ENCODE measurements at regions not wholly inside any gene's neighbourhood (a gene's known extent, or its start where the extent isn't known, plus 50 kb on each side); places are given as distances from the start of the nearest gene placed in this dataset.

- H3K27me3 ChIP-seq: no peaks in the 10 kb centered on the region
- H3K9me3 ChIP-seq: no peaks in the 10 kb centered on the region
- no peaks in the 10 kb centered on the region for H3K4me1 ChIP-seq
- no peak overlapping the region for H3K4me3 ChIP-seq
- TF ChIP-seq EP300 (IDR thresholded peaks at IDR 0.05): no peak
- no peak for TF ChIP-seq POLR2AphosphoS5 (IDR thresholded peaks at IDR 0.05)
- no peak for TF ChIP-seq CTCF (IDR thresholded peaks at IDR 0.05)
- no peak overlapping the region for H3K27ac ChIP-seq (replicated peaks in 1 of 4)
- DNase-seq (ENCODE audit: extremely low spot score): no peak
- WGBS: 82% methylated on average over 3 of the region's 3 CpGs
- H3K36me3 ChIP-seq: no peaks in the 10 kb centered on the region
- intact Hi-C loops (cut with DNase I): no loop called here
These were observed 89.6 kb upstream of the CCDC68 start for GRCh38 chr18:55048892-55049291.

- H3K27ac ChIP-seq (replicated peaks in 1 of 4): no peak overlapping the region
- no peaks in the 10 kb centered on the region for H3K9me3 ChIP-seq
- no peaks in the 10 kb centered on the region for H3K36me3 ChIP-seq
- no peak for DNase-seq (ENCODE audit: extremely low spot score)
- intact Hi-C loops (cut with DNase I): no loop called here
- TF ChIP-seq POLR2AphosphoS5 (IDR thresholded peaks at IDR 0.05) (no peak), CTCF (IDR thresholded peaks at IDR 0.05) (no peak), POLR2A (IDR thresholded peaks at IDR 0.05; ENCODE audit: low read depth) (no peak)
- 100% methylated on average over 2 of the region's 2 CpGs for WGBS
- no peaks in the 10 kb centered on the region for H3K27me3 ChIP-seq
- no peak overlapping the region for H3K4me3 ChIP-seq
- no peaks in the 10 kb centered on the region for H3K4me1 ChIP-seq
These were observed 88.3 kb upstream of the CCDC68 start for GRCh38 chr18:55047546-55047945.

- TF ChIP-seq EP300 (IDR thresholded peaks at IDR 0.05): no peak
- TF ChIP-seq POLR2AphosphoS5 (IDR thresholded peaks at IDR 0.05): no peak
- no peak for TF ChIP-seq POLR2A (IDR thresholded peaks at IDR 0.05; ENCODE audit: low read depth)
- TF ChIP-seq CTCF (IDR thresholded peaks at IDR 0.05): no peak
- no peak overlapping the region for H3K27ac ChIP-seq (replicated peaks in 1 of 4)
- H3K27me3 ChIP-seq: no peaks in the 10 kb centered on the region
- 73% methylated on average over 1 of the region's 1 CpG for WGBS
- intact Hi-C loops (cut with DNase I): no loop called here
- H3K4me1 ChIP-seq: no peaks in the 10 kb centered on the region
- no peak overlapping the region for H3K4me3 ChIP-seq
- no peaks in the 10 kb centered on the region for H3K9me3 ChIP-seq
- H3K36me3 ChIP-seq: no peaks in the 10 kb centered on the region
- DNase-seq (ENCODE audit: extremely low spot score): no peak
These were observed 82.1 kb upstream of the CCDC68 start for GRCh38 chr18:55041366-55041765.

GRCh38 chr18:55038162-55038561, 78.9 kb upstream of the CCDC68 start:
- no peaks in the 10 kb centered on the region for H3K4me1 ChIP-seq
- no peak for DNase-seq (ENCODE audit: extremely low spot score)
- 100% methylated on average over 1 of the region's 1 CpG for WGBS

More at GRCh38 chr18:55038162-55038561, 78.9 kb upstream of the CCDC68 start:
- no peaks in the 10 kb centered on the region for H3K27me3 ChIP-seq
- no peaks in the 10 kb centered on the region for H3K36me3 ChIP-seq
- intact Hi-C loops (cut with DNase I): no loop called here
- no peaks in the 10 kb centered on the region for H3K9me3 ChIP-seq
- H3K27ac ChIP-seq (replicated peaks in 1 of 4): no peak overlapping the region
- no peak for TF ChIP-seq POLR2AphosphoS5 (IDR thresholded peaks at IDR 0.05)
- no peak for TF ChIP-seq CTCF (IDR thresholded peaks at IDR 0.05)
- TF ChIP-seq EP300 (IDR thresholded peaks at IDR 0.05): no peak
- TF ChIP-seq POLR2A (IDR thresholded peaks at IDR 0.05; ENCODE audit: low read depth): no peak
- H3K4me3 ChIP-seq: no peak overlapping the region

Data from esophagus muscularis mucosa (tissue), 4 donors.